HUDEP-2 (cell line): ENCODE measurements at regions not wholly inside any gene's neighbourhood (a gene's known extent, or its start where the extent isn't known, plus 50 kb on each side); places are given as distances from the start of the nearest gene placed in this dataset.
A peak's percentile ranks its signal among the peaks of the same experiment; 100 is the strongest.

Source experiments
- DNase-seq, 76 experiments: peaks; one replicate each; lab custom pipeline; 2025; ENCODE audit not compliant: unreplicated experiment in 76 of 76; lab: John Stamatoyannopoulos, UW

- DNase-seq, result no peak
These were observed 174.3 kb downstream of the RBM43 start for GRCh38 chr2:151087377-151087776.

- no peak for DNase-seq
These were observed 176.5 kb downstream of the RBM43 start for GRCh38 chr2:151085181-151085611.

- no peak for DNase-seq
These were observed 177.5 kb downstream of the RBM43 start for GRCh38 chr2:151083856-151084795.

- no peak for DNase-seq
These were observed 182.8 kb downstream of the RBM43 start for GRCh38 chr2:151078889-151079288.

- no peak for DNase-seq
These were observed 189.8 kb downstream of the RBM43 start for GRCh38 chr2:151071906-151072305.

GRCh38 chr2:151071382-151071781 lies 190.3 kb downstream of the RBM43 start:
- no peak for DNase-seq

GRCh38 chr2:151070253-151070652 lies 191.4 kb downstream of the RBM43 start:
- DNase-seq, result no peak

- no peak for DNase-seq
These were observed 193.8 kb downstream of the RBM43 start for GRCh38 chr2:151067658-151068369.

GRCh38 chr2:151063271-151063670 lies 198.4 kb downstream of the RBM43 start:
- no peak for DNase-seq

GRCh38 chr2:151060287-151060686 lies 201.4 kb downstream of the RBM43 start:
- DNase-seq, result no peak

- no peak for DNase-seq
These were observed 204.8 kb downstream of the RBM43 start for GRCh38 chr2:151056870-151057269.

GRCh38 chr2:151053661-151053990 lies 208.0 kb downstream of the RBM43 start:
- DNase-seq, result no peak

GRCh38 chr2:151052850-151053660 lies 208.6 kb downstream of the RBM43 start:
- no peak for DNase-seq

GRCh38 chr2:151051574-151052220 lies 210.0 kb downstream of the RBM43 start:
- peak in 17 of 76 experiments; percentile 3 to 36 (median 17) for DNase-seq

GRCh38 chr2:151049746-151050145 lies 211.9 kb downstream of the RBM43 start:
- DNase-seq, result no peak

- no peak for DNase-seq
These were observed 213.2 kb downstream of the RBM43 start for GRCh38 chr2:151048331-151049054.

- DNase-seq, result no peak
These were observed 218.2 kb downstream of the RBM43 start for GRCh38 chr2:151043484-151043883.

GRCh38 chr2:151042964-151043363 lies 218.7 kb downstream of the RBM43 start:
- DNase-seq, result no peak

- DNase-seq, result no peak
These were observed 221.6 kb downstream of the RBM43 start for GRCh38 chr2:151040039-151040438.

- DNase-seq, result no peak
These were observed 223.1 kb downstream of the RBM43 start for GRCh38 chr2:151038516-151038915.
